GM12873 (cell line): ENCODE measurements at regions not wholly inside any gene's neighbourhood (a gene's known extent, or its start where the extent isn't known, plus 50 kb on each side); places are given as distances from the start of the nearest gene placed in this dataset.

Experiments
- TF ChIP-seq, protein P1 (sequence below): IDR thresholded peaks from 2 replicates; pipeline ENCODE4 v1.5.1; 2012; ENCODE audit warnings: low read depth, mild to moderate bottlenecking, moderate library complexity, low read length, control low read depth; ENCODE audit not compliant: insufficient read depth; ENCODE audit errors: missing control alignments

DNA sequence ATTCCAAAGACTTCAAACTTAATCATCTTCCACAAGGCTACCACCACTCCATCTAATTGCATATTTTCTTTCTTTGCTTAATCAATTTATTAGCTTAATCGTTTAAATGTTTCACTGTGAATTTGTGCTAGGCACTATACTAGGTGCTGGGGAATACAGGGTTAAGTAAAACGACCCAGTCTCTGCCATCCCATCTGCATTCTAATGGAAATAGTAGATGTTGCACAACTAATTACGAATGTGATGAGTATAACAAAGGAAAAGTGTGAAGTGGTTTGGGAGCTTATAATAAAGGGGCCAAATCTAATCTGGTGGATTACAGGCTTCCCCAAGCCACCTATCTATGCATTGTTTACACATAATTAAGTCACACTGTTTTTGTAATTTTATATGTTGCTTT lies 147.1 kb downstream of the FAM181B start:
- TF ChIP-seq, protein P1, sequence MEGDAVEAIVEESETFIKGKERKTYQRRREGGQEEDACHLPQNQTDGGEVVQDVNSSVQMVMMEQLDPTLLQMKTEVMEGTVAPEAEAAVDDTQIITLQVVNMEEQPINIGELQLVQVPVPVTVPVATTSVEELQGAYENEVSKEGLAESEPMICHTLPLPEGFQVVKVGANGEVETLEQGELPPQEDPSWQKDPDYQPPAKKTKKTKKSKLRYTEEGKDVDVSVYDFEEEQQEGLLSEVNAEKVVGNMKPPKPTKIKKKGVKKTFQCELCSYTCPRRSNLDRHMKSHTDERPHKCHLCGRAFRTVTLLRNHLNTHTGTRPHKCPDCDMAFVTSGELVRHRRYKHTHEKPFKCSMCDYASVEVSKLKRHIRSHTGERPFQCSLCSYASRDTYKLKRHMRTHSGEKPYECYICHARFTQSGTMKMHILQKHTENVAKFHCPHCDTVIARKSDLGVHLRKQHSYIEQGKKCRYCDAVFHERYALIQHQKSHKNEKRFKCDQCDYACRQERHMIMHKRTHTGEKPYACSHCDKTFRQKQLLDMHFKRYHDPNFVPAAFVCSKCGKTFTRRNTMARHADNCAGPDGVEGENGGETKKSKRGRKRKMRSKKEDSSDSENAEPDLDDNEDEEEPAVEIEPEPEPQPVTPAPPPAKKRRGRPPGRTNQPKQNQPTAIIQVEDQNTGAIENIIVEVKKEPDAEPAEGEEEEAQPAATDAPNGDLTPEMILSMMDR = no peak

DNA sequence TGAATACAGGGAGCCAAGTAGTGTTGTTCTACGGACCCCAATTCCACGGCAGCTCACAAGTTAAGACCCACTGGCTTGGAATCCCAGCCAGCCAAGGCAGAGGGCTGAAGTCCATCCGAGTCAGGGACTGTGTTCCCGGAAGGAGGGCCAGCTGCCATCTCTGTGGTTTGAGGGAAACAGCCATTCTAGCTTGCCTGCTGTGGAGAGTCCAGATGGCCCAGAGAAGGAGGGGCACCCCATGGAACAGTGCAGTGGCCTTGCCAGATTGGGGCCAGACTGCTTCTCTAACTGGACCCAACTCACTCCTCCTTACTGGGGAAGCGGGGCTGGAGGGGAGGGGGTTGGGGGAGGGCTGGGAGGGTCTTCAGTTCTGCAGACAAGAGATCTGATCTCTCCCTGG lies 156.4 kb downstream of the FAM181B start:
- TF ChIP-seq, protein P1 = no peak

DNA sequence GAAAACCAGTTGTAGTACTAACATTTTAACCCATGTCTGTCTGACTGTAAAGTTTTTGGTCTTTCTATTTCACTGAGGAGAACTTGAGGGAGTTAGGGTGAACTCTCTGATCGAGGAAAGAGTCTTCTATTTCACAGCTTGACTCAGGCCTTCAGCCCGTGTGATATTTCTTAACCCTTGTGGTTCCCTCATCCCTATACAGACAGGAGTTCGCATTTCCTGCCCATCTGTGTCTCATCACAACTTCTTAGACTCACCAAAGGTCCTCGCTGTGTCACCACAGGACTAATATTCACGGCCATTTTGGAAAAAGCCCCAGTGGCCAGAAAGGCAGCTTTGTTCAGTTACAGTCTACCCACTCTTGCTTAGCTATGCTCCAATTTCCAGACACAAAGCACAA lies 172.8 kb downstream of the FAM181B start:
- TF ChIP-seq, protein P1 = no peak

DNA sequence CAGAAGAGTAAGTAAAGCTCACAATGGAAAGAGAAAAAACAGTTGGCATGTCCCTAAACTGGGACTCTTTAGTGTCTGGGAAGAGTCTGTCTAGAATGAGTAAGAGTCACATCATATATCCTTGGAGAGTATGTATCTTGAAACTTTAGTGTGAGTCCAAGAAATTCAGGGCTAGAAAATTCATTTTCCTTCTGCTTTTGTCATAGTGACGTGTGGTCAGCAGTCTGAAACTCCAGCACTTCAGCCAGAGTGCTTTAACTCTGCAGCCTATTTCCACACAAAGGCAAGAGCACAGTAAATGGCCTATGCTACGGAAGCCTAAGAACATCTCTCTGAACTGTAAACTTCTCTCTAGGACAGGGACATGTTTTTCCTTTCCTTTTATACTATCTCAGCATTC lies 174.1 kb downstream of the FAM181B start:
- TF ChIP-seq, protein P1 = no peak

DNA sequence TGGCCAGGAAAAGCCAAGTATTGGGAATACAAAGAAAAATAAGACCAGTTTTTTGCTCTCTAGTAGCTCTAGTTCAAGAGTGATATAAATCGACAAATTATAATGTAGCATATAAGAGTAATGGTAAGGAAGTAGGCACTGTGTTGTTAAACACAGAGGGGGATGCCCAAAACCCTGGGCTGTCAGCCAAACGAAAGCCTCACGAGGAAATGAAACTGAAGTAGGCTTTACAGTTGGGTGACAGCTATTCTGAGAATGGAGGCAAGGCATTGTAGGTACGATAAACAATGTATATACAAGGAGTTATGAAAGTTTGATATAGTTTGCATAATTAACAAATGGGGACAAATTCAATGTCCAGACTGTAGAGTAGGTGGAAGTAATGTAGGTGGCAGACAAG lies 176.4 kb downstream of the FAM181B start:
- TF ChIP-seq, protein P1 = no peak

DNA sequence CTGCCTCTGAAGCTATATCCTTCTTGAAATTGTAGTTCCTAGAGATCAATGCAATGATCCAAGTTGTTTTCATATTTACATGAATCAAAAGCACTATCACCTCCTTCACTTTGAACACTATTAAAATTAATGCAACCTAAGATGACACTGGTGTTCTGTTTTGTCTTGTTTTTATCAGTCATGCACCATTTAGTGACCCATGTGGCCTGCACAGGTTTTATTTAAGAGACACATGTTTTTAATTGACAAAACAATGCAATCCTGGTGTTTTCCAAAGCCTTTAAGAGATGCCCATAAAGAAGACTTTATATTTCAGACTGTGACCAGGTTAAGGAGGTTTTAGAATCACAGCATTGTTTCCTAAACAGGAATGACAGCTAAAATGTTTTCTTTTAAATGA lies 177.5 kb downstream of the FAM181B start:
- TF ChIP-seq, protein P1 = no peak

DNA sequence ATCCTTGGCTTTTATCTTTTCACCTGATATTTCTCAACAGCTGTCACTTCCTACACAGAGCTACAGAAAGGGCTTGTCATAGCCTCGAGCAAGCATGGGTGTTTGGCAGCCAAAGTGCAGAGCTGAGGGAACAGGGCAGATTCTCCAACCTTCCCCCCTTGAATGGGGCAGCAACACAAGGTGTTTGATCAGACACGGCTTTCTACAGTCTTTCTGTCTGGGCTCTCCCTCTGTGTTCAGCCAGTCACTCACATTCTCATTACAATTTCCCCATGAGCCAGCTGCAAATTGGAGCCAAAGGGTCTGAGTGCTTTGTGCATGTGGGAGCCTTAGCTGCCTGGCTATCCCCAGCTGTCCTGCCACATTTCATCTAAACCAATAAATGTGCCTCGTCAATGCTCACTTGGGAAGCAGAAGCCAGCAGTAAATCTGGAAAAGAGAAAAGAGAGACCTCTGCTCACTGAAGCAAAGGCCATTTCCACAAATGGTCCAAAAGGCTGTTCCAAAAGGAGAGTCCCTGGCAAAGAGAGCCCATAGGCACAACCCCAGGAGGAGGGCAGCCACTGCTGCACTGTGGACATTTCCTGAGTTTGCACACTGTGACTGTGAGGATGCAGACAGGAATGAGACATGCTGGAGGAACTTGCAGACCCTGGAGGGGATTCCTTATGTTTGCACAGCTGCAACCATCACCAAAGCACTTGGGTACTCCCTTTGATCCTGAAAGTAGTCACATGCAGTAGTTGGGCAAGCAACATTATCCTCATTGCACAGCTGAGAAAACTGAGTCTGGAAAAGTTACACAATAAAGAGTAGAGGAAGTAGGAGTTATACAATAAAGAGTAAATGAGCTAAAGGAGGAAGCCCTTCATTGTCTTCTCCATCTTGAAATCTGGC lies 186.8 kb downstream of the FAM181B start:
- TF ChIP-seq, protein P1 = no peak
